Vagina (tissue), 2 donors: ENCODE measurements at regions not wholly inside any gene's neighbourhood (a gene's known extent, or its start where the extent isn't known, plus 50 kb on each side); places are given as distances from the start of the nearest gene placed in this dataset.

Experiments
- CTCF ChIP-seq, 3 experiments: fragments of 450-650 bp in 2 of 3; fragments of 200-600 bp in 1 of 3; sonication (generic) in 1 of 3; IDR thresholded peaks; one replicate each; pipeline ENCODE4 v1.5.1; 2017 to 2019; ENCODE audit warnings: antibody characterized with exemption in 3 of 3, mild to moderate bottlenecking in 2 of 3, moderate library complexity in 2 of 3
- POLR2AphosphoS5 ChIP-seq, 2 donors: sonication (generic); formaldehyde crosslinking; IDR thresholded peaks; one replicate each; pipeline ENCODE4 v1.9.0; 2017; ENCODE audit warnings: antibody characterized with exemption in 2 of 2, mild to moderate bottlenecking in 2 of 2, low read depth in 1 of 2; ENCODE audit not compliant: insufficient read depth in 1 of 2

DNA sequence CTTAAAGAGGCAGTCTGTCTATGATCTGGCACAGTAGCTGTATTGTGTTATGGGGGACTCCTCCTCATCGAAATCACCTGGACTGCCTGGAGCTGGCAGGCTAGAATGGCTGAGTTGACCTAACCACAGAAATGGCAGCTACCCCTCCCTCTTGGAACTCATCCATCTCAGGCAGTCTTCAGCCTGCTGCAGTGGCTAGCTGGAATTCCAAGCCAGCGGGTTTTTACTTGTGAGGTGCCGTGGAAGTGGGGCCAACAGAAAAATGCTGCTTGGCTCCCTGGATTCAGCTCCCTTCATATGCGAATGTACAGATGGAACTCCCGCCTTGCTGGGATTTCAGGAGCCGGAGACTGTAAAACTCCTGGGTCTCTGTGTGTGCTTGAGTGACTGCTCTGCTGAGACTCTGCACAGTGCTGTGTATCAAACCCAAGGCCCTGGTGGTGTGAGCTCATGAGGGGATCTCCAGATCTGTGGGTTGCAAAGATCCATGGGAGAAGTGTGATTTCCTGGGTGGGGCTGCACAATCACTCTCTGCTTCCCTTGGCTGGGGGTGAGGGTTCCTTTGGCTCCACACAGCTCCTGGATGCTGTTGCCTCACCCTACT, 316.9 kb downstream of the CTH start:
- no peak for TF ChIP-seq CTCF (IDR thresholded peaks at IDR 0.05)
- no peak for TF ChIP-seq POLR2AphosphoS5 (IDR thresholded peaks at IDR 0.05; ENCODE audit: insufficient read depth in 1 of 2, low read depth in 1 of 2)
